ELF-1 (cell line): ENCODE measurements at regions not wholly inside any gene's neighbourhood (a gene's known extent, or its start where the extent isn't known, plus 50 kb on each side); places are given as distances from the start of the nearest gene placed in this dataset.
A peak's percentile ranks its signal among the peaks of the same experiment; 100 is the strongest.

ENCODE experiments used
- DNase-seq: peaks from one replicate; pipeline ENCODE4 v3.0.0-alpha.2; 2016; ENCODE audit warnings: low read depth, low spot score

- DNase-seq, result peak; percentile 44
Observed at GRCh38 chr20:42020316-42020715, 402.1 kb upstream of the CHD6 start.

- peak; percentile 41 for DNase-seq
Observed at GRCh38 chr20:42018979-42019378, 400.8 kb upstream of the CHD6 start.

DNA sequence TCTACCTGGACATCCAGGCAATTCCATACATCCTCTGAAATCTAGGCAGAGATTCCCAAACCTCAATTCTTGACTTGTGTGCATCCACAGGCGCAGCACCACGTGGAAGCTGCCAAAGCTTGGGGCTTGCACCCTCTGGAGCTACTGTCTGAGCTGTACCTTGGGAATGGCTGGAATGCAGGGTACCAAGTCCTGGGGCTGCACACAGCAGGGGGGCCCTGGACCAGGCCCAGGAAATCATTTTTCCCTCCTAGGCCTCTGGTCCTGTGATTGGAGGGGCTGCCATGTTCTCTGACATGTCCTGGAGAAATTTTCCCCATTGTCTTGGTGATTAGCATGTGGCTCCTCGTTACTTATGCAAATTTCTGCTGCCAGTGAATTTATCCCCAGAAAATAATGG is 391.9 kb upstream of the CHD6 start:
- no peak for DNase-seq

DNA sequence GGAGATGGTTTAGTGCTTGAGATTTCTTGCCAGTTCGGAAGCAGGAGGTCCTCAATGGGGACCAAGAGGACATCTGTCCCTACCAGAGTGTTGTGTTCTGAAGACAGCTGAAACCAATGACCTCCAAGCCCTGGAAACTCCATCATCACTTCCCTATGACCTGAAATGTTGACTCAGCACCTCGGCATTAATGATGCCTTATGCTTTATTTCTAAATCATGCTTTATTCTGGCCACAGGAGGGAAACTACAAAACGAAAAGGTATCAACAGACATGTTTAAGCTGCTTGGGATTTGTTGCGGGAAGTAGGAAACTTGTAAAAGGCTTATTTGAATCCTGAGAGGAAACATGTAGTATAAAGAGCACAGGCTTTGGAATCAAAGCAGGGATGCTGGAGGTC is 389.1 kb upstream of the CHD6 start:
- no peak for DNase-seq

GRCh38 chr20:42005211-42005610 is 387.0 kb upstream of the CHD6 start:
- no peak for DNase-seq

DNA sequence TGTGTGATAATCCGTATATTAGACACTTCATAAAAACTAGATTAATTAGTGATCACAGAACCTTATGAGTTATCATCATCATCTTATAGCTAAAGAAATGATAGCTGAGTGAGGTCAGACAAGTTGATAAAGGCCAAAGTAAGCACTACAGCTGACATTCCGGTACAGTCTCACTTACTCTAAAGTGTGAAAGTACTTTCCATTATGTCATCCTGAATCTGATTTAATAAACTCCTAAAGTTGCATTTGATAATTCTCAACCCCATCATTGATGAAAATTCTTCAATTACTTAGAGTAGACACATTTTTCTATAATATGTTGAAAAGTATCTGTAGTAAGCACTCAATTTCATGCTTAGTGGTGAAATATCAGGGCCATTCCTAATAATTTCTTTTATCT is 385.2 kb upstream of the CHD6 start:
- DNase-seq, result no peak

DNA sequence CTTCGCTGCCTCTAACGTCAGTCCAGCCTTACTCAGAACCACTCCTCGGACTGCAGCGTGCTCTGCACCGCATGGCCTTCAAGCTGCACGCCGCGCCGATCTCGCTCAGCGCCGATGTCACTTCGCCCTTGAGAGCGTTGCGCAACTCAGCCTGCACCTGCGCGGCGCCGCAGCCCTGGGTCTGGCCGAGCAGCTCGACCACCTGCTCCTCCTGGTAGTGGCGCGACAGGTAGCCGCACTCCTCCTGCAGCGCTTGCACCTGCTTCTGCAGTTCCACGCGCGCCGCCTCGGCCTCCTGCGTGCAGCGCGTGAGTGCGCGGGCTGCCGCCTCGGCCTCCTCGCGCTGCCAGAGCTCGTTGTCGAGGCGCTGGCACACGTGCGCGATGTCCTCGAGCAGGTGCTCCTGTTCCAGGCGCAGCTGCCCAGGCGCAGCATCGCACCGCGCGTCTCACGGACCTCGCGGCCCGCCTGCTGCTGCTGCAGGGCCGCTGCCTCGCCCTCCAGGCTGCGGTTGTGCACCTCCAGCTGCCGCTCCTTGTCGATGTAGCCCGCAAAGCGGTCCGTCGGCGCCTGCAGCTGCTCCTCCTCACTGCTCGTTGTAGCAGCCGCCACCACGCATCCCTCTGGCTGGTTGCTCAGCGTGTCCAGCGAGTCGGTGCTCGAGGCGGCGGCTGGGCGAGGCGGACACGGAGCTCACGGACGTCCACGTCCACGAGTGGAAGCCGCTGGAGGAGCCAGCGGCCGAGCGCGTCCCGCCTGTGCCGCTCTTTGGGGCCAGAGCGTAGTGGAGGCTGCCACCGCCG is 380.6 kb upstream of the CHD6 start:
- DNase-seq, result no peak

DNA sequence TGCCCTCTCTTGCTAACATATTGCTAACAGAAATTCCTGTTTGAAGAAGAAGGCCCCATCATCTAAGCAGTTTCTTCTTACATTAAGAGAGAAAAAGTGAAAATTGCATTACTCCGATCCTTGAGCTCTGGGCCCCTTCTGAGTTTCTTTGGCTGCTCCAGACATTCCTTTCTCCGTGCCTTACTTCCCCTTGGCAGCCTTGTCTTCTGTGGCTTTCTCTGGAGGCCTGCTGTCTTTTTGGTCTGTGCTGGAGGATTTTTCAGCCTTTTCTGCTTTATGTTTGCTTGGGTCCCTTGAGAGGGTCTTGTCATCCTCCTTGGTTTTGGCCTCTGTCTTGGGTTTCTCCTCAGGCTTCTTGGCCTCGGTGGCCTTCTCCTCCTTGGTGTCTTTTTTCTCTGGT is 378.8 kb upstream of the CHD6 start:
- DNase-seq, result no peak

GRCh38 chr20:41992481-41992880 is 374.3 kb upstream of the CHD6 start:
- no peak for DNase-seq

DNA sequence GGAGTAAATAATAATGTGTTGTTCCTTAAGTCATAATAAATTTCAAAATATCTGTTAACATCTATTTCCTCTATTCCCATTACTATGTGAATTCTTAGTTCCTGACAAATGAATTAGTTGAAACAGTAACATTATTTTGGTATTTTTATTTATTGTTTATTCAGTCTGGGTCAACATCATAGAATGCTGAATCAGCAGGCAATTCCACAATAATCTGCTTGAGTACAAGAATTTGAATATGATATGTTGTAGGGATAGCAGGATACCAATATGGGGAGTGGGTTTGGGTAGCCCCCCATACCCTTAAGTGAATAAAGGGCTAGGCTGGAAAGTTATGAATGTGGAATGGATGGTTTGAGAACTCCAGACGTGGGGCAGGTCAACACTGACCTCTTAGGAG is 373.2 kb upstream of the CHD6 start:
- DNase-seq, result no peak

GRCh38 chr20:41989935-41990635 is 371.9 kb upstream of the CHD6 start:
- DNase-seq, result no peak

- DNase-seq, result no peak
Observed at GRCh38 chr20:41989039-41989679, 371.0 kb upstream of the CHD6 start.

DNA sequence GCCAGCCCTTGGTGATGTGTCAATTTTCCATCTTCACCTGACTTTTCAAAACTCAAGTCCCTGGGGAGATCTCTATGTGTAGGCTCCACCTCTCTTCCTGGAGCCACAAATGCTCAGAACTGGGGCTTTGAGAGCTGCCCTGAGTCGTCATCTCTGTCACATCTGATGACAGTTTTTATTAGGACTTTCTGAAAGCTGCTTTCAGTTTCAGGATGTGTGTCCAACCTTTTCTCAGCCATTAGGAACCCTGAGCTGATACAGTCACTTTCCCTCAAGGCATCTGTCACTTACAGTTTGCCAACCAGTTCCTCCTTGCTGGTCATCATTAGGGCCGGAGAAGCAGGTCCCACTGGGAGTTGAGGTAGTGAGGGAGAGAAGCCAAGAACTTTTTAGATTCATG is 365.9 kb upstream of the CHD6 start:
- no peak for DNase-seq

DNA sequence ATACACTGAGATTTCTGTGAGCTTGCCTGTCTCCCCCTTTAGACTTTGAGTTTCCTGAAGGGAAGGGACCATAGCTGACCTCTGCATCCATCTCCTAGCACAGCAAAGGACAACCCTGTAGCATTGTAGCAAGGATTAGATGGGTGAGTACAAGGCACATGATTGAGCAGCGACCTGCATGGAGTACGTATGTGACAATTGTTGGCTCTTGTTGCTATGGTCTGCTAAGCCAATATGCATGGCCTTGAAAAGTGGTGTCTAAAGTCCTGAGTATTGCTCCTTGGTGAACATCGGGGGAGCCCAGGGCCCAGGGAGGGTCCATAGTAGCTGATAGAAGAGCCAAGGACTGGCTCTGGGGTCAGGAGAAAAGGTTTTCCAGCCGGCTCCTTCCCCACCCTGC is 365.0 kb upstream of the CHD6 start:
- no peak for DNase-seq

- DNase-seq, result no peak
Observed at GRCh38 chr20:41981746-41982145, 363.6 kb upstream of the CHD6 start.

GRCh38 chr20:41978875-41979274 is 360.7 kb upstream of the CHD6 start:
- no peak for DNase-seq

DNA sequence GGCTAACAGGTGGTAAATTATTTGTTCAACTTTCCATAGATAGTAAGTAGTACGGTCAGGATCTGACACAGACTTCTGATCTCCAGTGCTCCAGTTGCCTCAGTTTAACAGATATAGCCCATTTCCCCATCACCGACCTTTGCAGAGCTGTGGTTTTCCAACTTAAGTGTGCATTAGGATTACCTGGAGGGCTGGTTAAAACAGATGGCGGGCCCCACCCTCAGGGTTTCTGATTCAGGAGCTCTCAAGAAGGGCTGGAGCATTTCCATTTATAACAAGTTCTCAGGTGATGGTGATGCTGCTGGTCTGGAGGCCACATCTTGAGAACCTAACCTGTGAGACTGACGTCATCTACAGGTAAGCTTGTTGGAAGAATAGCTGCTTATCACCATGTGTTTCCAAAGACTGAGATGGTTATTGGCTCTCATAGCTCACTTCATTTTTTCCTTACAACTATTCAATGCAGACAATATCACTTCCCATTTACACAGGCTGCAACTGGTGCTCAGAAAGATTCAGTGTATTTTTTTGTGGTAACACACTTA is 360.1 kb upstream of the CHD6 start:
- DNase-seq, result no peak

DNA sequence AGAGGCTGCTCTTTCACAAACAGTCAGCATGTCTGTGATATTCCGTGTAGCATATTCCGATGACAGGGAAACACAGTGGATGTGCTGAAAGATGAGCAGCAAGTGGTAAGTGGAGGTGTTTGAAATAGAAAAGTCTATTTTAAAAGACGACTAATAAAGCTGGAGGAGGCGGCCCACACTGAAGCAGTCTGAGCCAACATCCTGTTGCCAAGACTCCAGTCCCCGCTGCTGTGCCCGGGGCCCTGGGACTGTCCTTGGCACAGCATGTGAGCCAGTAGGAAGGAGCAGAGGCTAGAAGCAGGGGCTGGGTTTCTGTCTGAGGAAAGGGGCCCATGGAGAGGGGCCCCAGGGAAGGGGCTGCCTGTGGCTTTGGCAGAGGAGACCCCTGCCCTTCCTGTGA is 351.5 kb upstream of the CHD6 start:
- DNase-seq, result peak; percentile 55

- peak; percentile 54 for DNase-seq
Observed at GRCh38 chr20:41960166-41960565, 342.0 kb upstream of the CHD6 start.

DNA sequence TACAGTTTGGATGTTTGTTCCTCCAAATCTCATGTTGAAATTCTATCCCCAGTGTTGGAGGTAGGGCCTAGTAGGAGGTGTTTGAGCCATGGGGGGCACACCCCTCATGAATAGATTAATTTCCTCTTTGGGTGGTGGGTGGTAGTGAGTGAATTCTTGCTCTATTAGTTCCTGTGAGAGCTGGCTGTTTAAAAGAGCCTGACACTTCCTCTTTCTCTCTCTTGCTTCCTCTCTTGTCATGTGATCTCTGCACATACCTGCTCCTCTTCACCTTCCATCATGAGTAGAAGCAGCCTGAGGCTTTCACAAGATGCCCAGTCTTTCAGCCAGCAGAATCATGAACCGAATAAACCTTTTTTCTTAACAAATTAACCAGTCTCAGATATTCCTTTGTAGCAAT is 340.2 kb upstream of the CHD6 start:
- no peak for DNase-seq

DNA sequence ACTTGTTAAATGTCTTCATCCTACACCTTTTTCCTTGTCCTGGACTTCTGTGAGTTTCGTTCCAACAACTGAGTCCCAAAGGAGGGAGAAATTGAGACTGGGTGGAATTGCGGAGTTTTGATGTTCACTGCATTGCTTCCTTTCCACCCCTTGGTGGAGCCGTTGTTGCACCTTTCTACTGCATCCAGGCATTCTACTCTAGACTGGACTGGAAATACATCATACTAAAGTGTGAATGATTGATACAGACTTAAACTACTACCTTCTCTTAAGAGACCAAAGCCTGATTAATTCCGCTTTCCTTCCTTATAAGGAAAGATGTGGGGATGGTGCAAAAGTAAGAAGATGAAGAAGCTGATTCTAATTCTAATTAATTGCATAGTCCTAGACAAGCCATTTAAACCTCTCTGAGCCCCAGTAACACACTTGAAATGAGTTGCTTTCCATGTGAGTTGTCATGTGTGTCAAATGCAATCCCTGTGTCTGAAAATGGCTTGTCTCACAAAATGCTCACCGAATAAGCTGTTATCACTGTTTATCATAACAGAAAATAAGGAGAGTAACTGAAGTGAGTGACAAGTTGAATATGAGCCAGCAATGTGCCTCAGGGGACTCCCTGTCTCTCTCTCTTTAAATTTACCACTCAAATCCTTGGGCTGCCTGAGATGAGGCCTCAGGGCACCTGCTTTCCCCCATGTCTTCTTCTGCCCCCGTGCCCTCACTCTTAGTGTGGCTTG is 338.3 kb upstream of the CHD6 start:
- peak; percentile 40 for DNase-seq

DNA sequence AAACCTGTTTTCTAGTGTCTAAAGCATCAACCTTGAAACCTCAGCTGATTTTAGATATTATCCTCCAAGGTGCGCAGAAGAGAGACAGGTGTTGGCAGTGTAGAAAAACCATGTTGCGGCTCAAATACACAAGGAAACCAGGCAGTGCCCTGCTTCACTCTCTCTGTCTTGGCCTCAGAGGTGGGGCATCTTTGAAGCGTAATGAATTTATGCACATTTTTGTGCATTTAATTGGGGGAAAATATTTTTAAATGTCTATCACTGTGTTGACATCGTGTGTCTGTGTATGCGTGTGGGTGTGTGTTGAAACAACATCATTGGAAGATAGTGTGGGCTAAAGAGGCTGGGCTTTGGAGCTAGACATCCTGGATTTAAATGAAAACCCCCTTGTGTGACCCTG is 334.0 kb upstream of the CHD6 start:
- DNase-seq, result no peak
